ENCODE measurements at regions not wholly inside any gene's neighbourhood (a gene's known extent, or its start where the extent isn't known, plus 50 kb on each side); places are given as distances from the start of the nearest gene placed in this dataset.

DNA sequence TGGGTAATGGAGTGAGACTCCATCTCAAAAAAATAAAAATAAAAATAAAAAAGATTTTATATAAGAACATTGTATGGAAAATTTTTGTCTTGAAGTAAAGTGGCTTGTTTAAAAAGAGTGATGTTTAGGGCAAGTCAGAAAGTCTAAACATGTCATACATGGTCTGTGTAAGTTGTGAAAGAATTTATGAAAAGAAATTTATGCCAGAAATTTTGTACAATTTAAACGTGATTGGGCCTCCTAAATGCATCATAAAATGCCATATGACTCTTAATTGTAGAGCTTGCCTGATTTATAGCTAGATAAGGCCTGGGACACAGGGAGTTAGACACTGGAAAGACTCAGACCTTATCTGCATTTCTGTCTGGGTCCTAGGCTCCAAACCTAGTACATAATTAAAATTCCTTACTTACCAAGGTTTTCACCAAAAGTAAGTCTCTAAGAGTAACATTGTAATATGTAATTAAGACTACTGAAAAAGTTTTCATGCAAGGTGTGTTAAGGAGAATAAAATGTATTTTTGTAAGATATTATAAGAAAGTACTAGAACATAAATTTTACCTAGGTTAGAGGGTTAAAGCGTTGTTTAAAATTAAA is 110.5 kb downstream of the AASDHPPT start:
- Mint-ChIP-seq H3K9me3 (no peaks in the 10 kb centered on the region), H3K4me3 (no peak overlapping the region), H3K4me1 (no peaks in the 10 kb centered on the region), H3K27ac (no peak overlapping the region), H3K36me3 (no peaks in the 10 kb centered on the region)
- no peak for ATAC-seq
- no peak for DNase-seq (ENCODE audit: low spot score in 2 of 2)

DNA sequence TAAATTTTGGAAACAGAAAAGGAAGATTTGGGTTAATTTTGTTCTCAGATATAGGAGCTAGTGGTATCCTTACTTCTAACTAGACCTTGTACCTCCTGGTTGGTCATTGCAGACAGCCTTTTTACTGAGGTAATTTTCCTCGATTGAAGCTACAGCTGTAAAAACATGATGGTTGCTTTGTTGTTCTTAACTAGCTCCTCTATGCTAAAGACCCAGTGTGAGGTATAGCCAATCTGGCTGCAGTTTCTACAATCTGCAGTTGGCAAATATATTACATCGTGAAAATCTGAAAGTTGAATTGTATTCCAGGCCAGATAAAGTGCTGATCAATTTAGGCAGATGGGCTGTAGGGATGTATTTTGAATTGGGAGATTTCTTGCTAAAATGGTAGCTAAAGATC is 116.5 kb downstream of the AASDHPPT start:
- ATAC-seq (no peak), DNase-seq (ENCODE audit: low spot score in 2 of 2) (no peak)
- Mint-ChIP-seq H3K4me1 (no peaks in the 10 kb centered on the region), H3K36me3 (no peaks in the 10 kb centered on the region), H3K4me3 (no peak overlapping the region), H3K9me3 (no peaks in the 10 kb centered on the region), H3K27ac (no peak overlapping the region)

DNA sequence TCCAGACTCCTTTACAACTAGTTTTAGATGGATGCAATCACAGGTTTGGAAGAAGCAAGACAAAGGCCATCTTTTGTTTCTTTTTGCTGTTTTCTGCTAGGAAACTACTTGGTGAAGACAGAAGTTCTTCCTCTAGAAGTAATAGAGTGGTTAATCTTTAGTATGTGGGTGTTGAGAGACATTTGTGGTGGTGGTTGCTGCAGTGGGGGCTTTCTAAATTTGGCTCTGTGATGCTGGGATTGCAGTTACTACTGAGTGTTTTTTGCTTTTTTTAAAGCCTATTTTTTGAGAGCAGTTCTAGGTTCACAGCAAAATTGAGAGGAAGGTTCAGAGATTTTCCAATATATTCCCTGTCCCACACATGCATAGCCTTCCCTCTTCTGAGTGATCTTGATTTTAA is 120.0 kb downstream of the AASDHPPT start:
- no peaks in the 10 kb centered on the region for H3K36me3 Mint-ChIP-seq
- no peak overlapping the region for H3K27ac Mint-ChIP-seq
- no peak for ATAC-seq
- H3K9me3 Mint-ChIP-seq: no peaks in the 10 kb centered on the region
- no peak for DNase-seq (ENCODE audit: low spot score in 2 of 2)
- H3K4me3 Mint-ChIP-seq: no peak overlapping the region
- H3K4me1 Mint-ChIP-seq: no peaks in the 10 kb centered on the region

DNA sequence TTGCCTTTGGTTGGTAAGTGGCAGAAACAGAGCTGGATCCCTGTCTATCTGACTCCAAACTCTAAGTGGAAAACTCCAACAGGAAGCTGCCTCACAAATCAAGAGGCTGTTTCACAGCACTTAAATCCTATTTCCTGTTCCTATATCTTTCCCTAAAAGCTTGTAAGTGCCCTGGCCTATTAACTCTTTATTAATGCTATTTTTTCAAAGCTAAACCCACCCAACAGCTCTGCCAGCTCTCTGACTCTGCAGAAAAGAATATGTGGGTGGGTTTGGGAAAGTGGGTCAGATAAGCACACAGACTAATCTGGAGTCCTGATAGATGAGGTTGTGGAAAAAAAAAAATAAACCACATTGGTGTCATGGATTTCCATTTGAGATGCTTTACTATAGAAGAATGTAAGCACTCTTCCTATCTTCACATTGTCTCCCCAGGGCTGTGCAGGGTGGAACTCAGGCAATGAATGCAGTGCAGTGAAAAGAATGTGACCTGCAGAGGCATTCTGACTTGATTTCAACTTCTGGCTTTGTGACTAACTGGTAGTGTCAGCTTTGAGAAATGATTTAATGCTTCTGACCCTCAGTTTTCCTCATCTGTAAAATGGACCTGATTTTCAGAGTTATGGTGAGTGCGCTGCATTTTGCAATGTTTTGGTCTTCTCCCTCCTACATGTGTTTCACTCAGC is 125.6 kb downstream of the AASDHPPT start:
- DNase-seq (ENCODE audit: low spot score in 2 of 2) (no peak), ATAC-seq (no peak)
- no peaks in the 10 kb centered on the region for H3K9me3 Mint-ChIP-seq
- no peak overlapping the region for H3K27ac Mint-ChIP-seq
- no peaks in the 10 kb centered on the region for H3K36me3 Mint-ChIP-seq
- no peak overlapping the region for H3K4me3 Mint-ChIP-seq
- H3K4me1 Mint-ChIP-seq: no peaks in the 10 kb centered on the region

DNA sequence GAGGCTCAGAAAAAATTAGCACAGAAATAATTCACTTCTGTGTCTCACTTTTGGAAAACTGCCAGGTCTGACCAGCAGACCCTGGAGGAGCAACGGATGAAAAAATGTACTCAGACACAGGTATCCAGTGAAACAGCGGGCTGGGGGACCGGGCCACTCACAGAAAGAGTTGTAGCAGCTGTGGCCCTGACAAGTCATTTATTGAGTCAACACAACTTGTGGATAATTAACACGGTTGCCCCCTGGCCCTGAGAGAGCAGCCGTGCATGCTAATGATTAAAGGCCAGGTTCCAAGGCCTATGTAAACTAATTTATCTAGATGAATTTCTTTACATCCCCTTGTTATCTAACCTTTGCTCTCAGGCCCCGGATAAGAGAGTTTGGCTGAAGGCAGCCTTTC is 131.3 kb downstream of the AASDHPPT start:
- Mint-ChIP-seq H3K4me1 (no peaks in the 10 kb centered on the region), H3K9me3 (no peaks in the 10 kb centered on the region), H3K27ac (no peak overlapping the region), H3K36me3 (no peaks in the 10 kb centered on the region), H3K4me3 (no peak overlapping the region)
- ATAC-seq (no peak), DNase-seq (ENCODE audit: low spot score in 2 of 2) (no peak)

DNA sequence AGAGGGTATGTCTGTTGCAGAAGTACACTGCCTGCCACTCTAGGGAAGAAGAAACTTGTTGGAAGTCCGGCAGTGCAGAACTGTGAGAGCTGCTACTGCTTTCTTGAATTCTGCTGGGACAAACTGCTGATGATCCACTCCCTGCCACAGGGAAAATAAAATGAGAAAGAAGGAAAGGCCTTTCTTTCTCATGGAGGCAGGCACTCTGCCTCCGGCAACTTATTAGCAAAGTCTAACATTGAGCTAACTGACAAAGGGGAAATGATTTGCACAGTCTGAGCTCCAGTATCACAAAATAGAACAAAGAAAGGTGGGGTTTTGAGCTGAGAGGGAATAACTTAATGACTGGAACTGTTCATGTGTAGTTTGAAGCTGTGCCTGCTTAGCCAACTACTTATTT is 134.6 kb downstream of the AASDHPPT start:
- no peak overlapping the region for H3K27ac Mint-ChIP-seq
- H3K4me3 Mint-ChIP-seq: no peak overlapping the region
- H3K36me3 Mint-ChIP-seq: no peaks in the 10 kb centered on the region
- no peak for DNase-seq (ENCODE audit: low spot score in 2 of 2)
- no peaks in the 10 kb centered on the region for H3K9me3 Mint-ChIP-seq
- ATAC-seq: no peak
- no peaks in the 10 kb centered on the region for H3K4me1 Mint-ChIP-seq

DNA sequence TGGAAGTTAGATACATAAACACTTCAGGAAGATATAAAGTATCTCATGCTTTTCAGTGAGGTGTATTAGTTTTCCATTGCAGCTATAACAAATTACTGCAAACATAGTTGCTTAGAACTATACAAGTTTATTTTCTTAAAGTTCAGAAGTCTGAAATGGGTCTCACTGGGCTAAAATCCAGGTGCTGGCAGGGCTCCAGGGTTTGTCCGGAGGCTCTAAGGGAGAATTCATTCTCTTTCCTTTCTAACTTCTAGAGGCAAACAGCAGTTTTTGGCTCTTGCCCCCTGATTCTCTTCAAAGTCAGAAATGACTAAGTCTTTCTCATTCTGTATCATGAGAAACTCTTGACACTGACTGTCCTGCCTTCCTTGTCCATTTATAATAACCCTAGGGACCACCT is 138.8 kb downstream of the AASDHPPT start:
- H3K27ac Mint-ChIP-seq: no peak overlapping the region
- no peaks in the 10 kb centered on the region for H3K9me3 Mint-ChIP-seq
- H3K4me1 Mint-ChIP-seq: no peaks in the 10 kb centered on the region
- DNase-seq (ENCODE audit: low spot score in 2 of 2): no peak
- ATAC-seq: no peak
- H3K36me3 Mint-ChIP-seq: no peaks in the 10 kb centered on the region
- H3K4me3 Mint-ChIP-seq: no peak overlapping the region

DNA sequence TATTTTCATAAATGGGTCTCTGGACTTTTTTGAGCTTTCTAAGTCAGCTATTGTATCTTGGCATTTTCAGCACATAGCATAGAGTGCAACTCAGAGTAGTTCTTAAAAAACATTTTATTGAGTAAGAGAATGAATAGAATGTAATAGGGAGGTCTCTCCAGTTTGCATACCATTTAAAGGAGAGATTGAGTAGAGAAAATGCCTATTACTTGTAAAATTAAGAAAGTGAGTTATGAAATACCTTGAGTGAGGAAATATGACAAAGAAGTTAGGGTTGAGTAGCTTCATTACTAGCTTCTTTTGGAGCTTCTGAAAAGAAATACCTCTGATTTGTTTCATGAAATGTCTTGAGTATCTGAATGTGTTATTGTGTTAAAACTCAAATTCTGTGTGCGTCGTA is 140.0 kb downstream of the AASDHPPT start:
- Mint-ChIP-seq H3K27ac (no peak overlapping the region), H3K4me1 (no peaks in the 10 kb centered on the region), H3K4me3 (no peak overlapping the region), H3K36me3 (no peaks in the 10 kb centered on the region), H3K9me3 (peaks cover 4% of the 10 kb centered on the region)
- no peak for ATAC-seq
- no peak for DNase-seq (ENCODE audit: low spot score in 2 of 2)

DNA sequence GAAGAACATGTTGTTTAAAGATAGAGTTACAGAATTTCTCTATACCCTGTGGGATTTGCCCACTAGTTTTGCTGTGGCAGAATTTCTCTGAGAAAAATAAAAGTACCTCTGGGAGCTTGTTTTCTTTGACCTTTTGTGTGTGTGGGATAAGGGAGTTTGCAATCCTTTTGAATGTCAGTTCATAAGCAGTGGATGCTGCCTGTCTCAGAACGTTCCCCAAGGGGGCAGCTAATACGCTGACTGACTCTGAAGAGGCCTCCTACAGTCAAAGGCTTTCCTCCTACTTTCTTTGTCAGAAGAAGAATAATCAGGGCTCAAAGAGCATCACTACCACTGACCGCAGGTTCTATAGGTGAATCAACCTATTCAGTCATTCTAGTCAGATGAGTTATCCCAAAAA is 140.6 kb downstream of the AASDHPPT start:
- peaks cover 4% of the 10 kb centered on the region for H3K9me3 Mint-ChIP-seq
- no peaks in the 10 kb centered on the region for H3K36me3 Mint-ChIP-seq
- no peaks in the 10 kb centered on the region for H3K4me1 Mint-ChIP-seq
- no peak for ATAC-seq
- H3K4me3 Mint-ChIP-seq: no peak overlapping the region
- H3K27ac Mint-ChIP-seq: no peak overlapping the region
- no peak for DNase-seq (ENCODE audit: low spot score in 2 of 2)

DNA sequence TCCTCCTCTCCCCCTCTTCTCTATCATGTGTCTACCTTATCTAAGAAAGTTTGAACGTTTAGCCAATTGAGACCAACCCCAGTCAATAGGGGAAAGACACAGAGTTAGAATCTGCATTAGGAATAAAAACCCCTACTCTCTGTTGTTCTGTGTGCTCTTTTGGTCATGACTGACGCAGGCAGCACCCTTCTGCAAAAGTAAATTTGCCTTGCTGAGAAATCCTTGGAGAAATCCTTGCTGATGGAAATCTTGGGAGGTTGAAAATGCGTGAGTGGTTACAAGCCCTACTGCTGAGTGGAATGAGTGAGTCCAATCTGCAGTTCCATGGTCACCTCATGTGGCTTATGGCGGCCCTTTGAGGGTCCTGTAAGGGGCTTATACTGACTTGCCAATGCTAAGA is 145.2 kb downstream of the AASDHPPT start:
- ATAC-seq: no peak
- no peak overlapping the region for H3K4me3 Mint-ChIP-seq
- no peaks in the 10 kb centered on the region for H3K4me1 Mint-ChIP-seq
- H3K27ac Mint-ChIP-seq: no peak overlapping the region
- H3K9me3 Mint-ChIP-seq: peaks cover 4% of the 10 kb centered on the region
- DNase-seq (ENCODE audit: low spot score in 2 of 2): no peak
- H3K36me3 Mint-ChIP-seq: no peaks in the 10 kb centered on the region

DNA sequence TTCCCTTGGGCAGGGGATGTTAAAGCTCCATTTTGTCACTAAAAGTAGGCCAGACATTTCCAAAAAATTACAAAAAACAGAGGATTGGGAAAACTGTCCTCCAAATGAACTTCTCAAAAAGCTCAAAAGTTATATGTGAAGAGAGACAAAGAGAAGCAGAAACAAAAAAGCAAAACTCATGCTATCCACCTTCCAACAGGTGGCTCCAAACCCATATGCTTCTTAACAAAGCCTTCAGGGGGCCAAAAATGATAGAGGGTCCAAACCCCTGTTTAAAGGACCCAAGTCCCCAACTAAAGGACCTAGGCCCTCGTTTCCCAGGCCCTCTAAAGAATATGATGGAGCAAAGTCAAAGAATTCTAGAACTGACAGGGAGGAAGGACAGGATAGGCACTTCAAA is 146.7 kb downstream of the AASDHPPT start:
- Mint-ChIP-seq H3K27ac (no peak overlapping the region), H3K9me3 (peaks cover 6% of the 10 kb centered on the region), H3K4me1 (no peaks in the 10 kb centered on the region), H3K36me3 (no peaks in the 10 kb centered on the region), H3K4me3 (no peak overlapping the region)
- no peak for DNase-seq (ENCODE audit: low spot score in 2 of 2)
- ATAC-seq: no peak

DNA sequence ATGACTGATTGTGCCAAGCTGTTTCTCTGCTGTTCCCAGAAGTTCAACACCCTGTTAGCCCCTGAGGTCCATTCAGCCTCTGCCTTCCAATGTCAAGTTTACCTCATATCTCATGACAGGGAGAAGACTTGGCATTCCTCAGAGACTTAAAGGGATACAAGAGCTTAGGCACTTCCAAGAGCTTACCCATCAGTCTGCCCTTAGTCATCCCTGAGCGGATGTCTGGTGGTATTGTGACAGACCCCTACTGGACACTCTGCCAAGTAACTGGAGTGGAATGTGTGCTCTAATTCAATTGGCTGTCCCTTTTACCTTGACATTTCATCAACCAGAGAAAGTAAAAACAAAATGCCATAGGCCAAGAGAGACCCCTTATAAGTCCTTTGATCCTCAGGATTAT is 151.5 kb downstream of the AASDHPPT start:
- no peaks in the 10 kb centered on the region for H3K4me1 Mint-ChIP-seq
- H3K4me3 Mint-ChIP-seq: no peak overlapping the region
- DNase-seq (ENCODE audit: low spot score in 2 of 2): no peak
- ATAC-seq: no peak
- H3K9me3 Mint-ChIP-seq: peaks cover 7% of the 10 kb centered on the region
- no peaks in the 10 kb centered on the region for H3K36me3 Mint-ChIP-seq
- H3K27ac Mint-ChIP-seq: no peak overlapping the region

DNA sequence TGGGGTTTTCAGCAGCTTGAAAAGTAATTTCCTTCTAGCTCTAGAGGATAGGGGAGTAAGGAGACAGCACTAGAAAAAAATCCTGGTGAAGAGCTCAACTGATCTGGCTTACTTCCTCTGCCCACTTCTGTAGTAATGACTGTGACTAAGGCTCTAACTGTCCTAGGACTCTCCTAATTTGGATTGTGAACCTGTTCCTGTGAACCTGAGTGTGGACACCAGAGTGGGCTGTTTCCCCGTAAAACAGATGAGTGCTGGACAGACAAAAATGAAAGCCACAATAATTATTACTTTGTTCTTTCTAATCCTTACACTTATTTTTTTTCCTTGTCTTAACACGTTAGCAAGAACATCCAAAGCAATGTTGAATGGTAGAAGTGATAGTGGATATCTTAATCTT is 154.1 kb downstream of the AASDHPPT start:
- no peak for DNase-seq (ENCODE audit: low spot score in 2 of 2)
- Mint-ChIP-seq H3K9me3 (peaks cover 7% of the 10 kb centered on the region), H3K4me3 (no peak overlapping the region), H3K4me1 (no peaks in the 10 kb centered on the region), H3K36me3 (no peaks in the 10 kb centered on the region), H3K27ac (no peak overlapping the region)
- ATAC-seq: no peak

DNA sequence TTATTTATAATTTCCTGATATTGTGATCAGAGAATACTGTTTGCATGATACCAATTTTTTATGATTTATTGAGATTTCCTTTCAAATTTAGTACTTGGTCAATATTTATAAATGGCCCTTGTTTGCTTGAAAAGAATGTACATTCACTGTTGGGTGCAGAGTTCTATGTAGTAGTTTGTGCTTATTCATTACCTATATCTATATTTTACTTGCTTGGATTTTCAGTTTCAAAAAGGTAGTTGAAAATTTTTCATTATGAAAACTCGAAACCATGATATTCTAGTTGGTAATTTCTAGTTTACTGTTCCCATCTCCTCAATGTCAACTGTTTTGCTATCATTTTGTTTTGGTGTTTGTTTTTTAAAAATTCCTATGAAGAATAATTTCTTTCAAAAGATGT is 155.7 kb downstream of the AASDHPPT start:
- H3K9me3 Mint-ChIP-seq: peaks cover 6% of the 10 kb centered on the region
- DNase-seq (ENCODE audit: low spot score in 2 of 2): no peak
- H3K4me1 Mint-ChIP-seq: no peaks in the 10 kb centered on the region
- no peak overlapping the region for H3K4me3 Mint-ChIP-seq
- no peaks in the 10 kb centered on the region for H3K36me3 Mint-ChIP-seq
- no peak overlapping the region for H3K27ac Mint-ChIP-seq
- no peak for ATAC-seq

DNA sequence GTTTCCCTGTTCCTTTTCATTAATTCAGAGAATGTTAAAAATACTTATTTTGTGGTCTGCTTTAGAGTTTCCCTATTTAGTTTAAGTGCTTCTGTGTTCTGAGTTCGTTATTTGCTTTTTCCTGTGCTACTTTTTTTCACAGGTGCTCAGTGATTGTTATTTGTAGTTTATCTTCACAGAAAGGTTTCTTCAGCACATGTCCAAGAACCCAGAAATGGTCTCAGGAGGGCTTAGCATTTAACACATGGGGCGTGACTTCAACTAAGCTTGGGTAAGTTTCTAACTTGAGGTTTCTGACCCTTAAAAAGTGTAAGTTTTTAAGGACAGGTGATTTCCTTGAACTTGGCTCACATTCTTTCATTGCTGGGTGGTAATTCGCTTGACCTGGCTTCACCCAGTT is 157.3 kb downstream of the AASDHPPT start:
- Mint-ChIP-seq H3K4me3 (no peak overlapping the region), H3K9me3 (peaks cover 5% of the 10 kb centered on the region), H3K4me1 (no peaks in the 10 kb centered on the region), H3K36me3 (no peaks in the 10 kb centered on the region), H3K27ac (no peak overlapping the region)
- ATAC-seq (no peak), DNase-seq (ENCODE audit: low spot score in 2 of 2) (no peak)

DNA sequence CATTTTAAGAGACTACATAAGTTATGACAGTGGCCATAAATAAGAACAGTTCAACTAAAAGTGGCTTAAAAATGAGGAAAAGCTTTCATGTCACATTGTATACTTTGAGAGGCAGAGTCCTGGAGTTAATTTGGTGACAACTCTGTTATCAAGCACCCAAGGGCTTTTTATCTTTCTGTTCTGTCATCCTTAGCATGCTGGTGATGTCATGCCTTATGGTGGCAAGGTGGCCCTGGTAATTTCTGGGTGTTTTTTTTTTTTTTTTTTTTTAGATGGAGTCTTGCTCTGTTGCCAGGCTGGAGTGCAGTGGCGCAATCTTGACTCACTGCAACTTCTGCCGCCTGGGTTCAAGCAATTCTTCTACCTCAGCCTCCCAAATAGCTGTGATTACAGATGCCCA is 158.8 kb downstream of the AASDHPPT start:
- Mint-ChIP-seq H3K27ac (no peak overlapping the region), H3K36me3 (no peaks in the 10 kb centered on the region), H3K4me1 (no peaks in the 10 kb centered on the region), H3K9me3 (no peaks in the 10 kb centered on the region), H3K4me3 (no peak overlapping the region)
- ATAC-seq: no peak
- DNase-seq (ENCODE audit: low spot score in 2 of 2): no peak
